HFFc6 (cell line): ENCODE measurements at regions not wholly inside any gene's neighbourhood (a gene's known extent, or its start where the extent isn't known, plus 50 kb on each side); places are given as distances from the start of the nearest gene placed in this dataset.

ENCODE experiments used
- DNase-seq: peaks from one replicate; pipeline ENCODE4 v3.0.0-alpha.2; 2018
- H3K27ac Mint-ChIP-seq: 2 replicates; pipeline ENCODE4 v1.8.0; 2020; ENCODE audit warnings: mild to moderate bottlenecking, mixed read lengths
- H3K27me3 Mint-ChIP-seq: 2 replicates; pipeline ENCODE4 v1.8.0; 2021; ENCODE audit warnings: mild to moderate bottlenecking, moderate library complexity, mixed read lengths; ENCODE audit not compliant: insufficient read depth
- H3K36me3 Mint-ChIP-seq: 2 replicates; pipeline ENCODE4 v1.8.0; 2021; ENCODE audit warnings: low read depth, mixed read lengths
- H3K4me1 Mint-ChIP-seq: 2 replicates; pipeline ENCODE4 v1.8.0; 2020; ENCODE audit warnings: low read depth, mixed read lengths
- H3K4me3 Mint-ChIP-seq: 2 replicates; pipeline ENCODE4 v1.8.0; 2020; ENCODE audit warnings: mild to moderate bottlenecking, moderate library complexity, mixed read lengths
- H3K9me3 Mint-ChIP-seq: 2 replicates; pipeline ENCODE4 v1.8.0; 2020; ENCODE audit warnings: mild to moderate bottlenecking, mixed read lengths
- CTCF ChIP-seq: fragments of 200-600 bp; sonication (generic); IDR thresholded peaks from 2 replicates; pipeline ENCODE4 v1.5.0; 2021; ENCODE audit warnings: antibody characterized with exemption, mild to moderate bottlenecking

GRCh38 chr6:131377112-131377705, 195.8 kb upstream of the ARG1 start:
- TF ChIP-seq CTCF, result no peak
- DNase-seq, result no peak
- no peak overlapping the region for H3K4me3 Mint-ChIP-seq
- H3K27me3 Mint-ChIP-seq, result peaks cover 18% of the 10 kb centered on the region
- no peaks in the 10 kb centered on the region for H3K36me3 Mint-ChIP-seq
- no peak overlapping the region for H3K27ac Mint-ChIP-seq
- H3K9me3 Mint-ChIP-seq, result no peaks in the 10 kb centered on the region
- peaks cover 6% of the 10 kb centered on the region; the same call in 1 of the 2 replicates for H3K4me1 Mint-ChIP-seq

DNA sequence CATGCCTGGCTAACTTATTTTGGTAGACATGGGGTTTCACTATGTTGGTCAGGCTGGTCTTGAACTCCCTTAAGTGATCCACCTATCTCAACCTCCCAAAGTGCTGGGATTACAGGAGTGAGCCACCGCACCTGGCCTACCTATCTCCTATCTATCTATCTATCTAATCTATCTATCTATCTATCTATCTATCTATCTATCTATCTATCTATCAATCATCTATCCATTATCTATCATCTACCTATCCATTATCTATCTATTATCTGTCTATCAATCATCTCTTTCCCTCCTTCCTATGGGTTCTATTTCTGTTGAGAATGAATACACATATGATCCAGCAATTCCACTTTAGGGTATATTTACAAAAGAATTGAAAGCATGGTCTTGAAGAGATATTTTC, 194.2 kb upstream of the ARG1 start:
- peaks cover 8% of the 10 kb centered on the region for H3K4me1 Mint-ChIP-seq
- H3K36me3 Mint-ChIP-seq, result no peaks in the 10 kb centered on the region
- no peak overlapping the region for H3K27ac Mint-ChIP-seq
- DNase-seq, result no peak
- H3K9me3 Mint-ChIP-seq, result no peaks in the 10 kb centered on the region
- no peak overlapping the region for H3K4me3 Mint-ChIP-seq
- TF ChIP-seq CTCF, result no peak
- H3K27me3 Mint-ChIP-seq, result peaks cover 31% of the 10 kb centered on the region

GRCh38 chr6:131379948-131380347, 193.1 kb upstream of the ARG1 start:
- peak; percentile 70 for DNase-seq
- no peak for TF ChIP-seq CTCF
- no peaks in the 10 kb centered on the region for H3K9me3 Mint-ChIP-seq
- H3K4me1 Mint-ChIP-seq, result peaks cover 14% of the 10 kb centered on the region
- H3K27me3 Mint-ChIP-seq, result peaks cover 31% of the 10 kb centered on the region
- H3K4me3 Mint-ChIP-seq, result no peak overlapping the region
- no peak overlapping the region for H3K27ac Mint-ChIP-seq
- no peaks in the 10 kb centered on the region for H3K36me3 Mint-ChIP-seq

- Mint-ChIP-seq H3K27me3 (peaks cover 31% of the 10 kb centered on the region), H3K27ac (no peak overlapping the region), H3K4me3 (no peak overlapping the region), H3K36me3 (no peaks in the 10 kb centered on the region), H3K9me3 (no peaks in the 10 kb centered on the region), H3K4me1 (peaks cover 14% of the 10 kb centered on the region)
- no peak for TF ChIP-seq CTCF
- no peak for DNase-seq
Measured at GRCh38 chr6:131381052-131381708, 191.8 kb upstream of the ARG1 start.

DNA sequence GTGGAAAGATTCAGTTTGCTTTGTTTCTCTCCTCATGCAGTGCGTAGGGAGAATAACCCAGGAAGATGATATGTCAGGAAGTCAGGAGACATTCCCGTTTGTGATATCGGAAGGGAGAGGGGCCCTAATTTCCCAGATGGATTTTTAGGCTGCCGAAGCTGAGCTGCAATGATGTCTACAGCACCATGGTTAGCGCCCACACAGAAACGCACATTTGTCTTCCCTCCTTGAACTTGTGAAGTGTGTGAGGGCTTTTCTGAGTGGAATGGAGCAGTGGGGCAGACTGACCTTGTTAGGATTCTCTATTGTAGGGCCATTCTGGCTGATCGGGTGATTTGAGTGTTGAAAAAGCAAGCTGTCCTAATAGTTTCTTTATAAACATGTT, 191.3 kb upstream of the ARG1 start:
- H3K27me3 Mint-ChIP-seq, result peaks cover 31% of the 10 kb centered on the region
- peaks cover 14% of the 10 kb centered on the region for H3K4me1 Mint-ChIP-seq
- no peak for TF ChIP-seq CTCF
- H3K4me3 Mint-ChIP-seq, result no peak overlapping the region
- no peak for DNase-seq
- H3K36me3 Mint-ChIP-seq, result no peaks in the 10 kb centered on the region
- H3K9me3 Mint-ChIP-seq, result no peaks in the 10 kb centered on the region
- no peak overlapping the region for H3K27ac Mint-ChIP-seq
